SK-N-SH treated with all-trans-retinoic acid at 6 μM for 48 hours (cell line): ENCODE measurements at regions not wholly inside any gene's neighbourhood (a gene's known extent, or its start where the extent isn't known, plus 50 kb on each side); places are given as distances from the start of the nearest gene placed in this dataset.

Source experiments
- CSDC2 ChIP-seq: fragments of 250-450 bp; sonication (Bioruptor Pico); IDR thresholded peaks from 2 replicates; pipeline ENCODE4 v1.5.0; 2020; ENCODE audit warnings: mild to moderate bottlenecking, moderate library complexity
- ESRRG ChIP-seq: fragments of 250-450 bp; sonication (Bioruptor Pico); IDR thresholded peaks from 2 replicates; pipeline ENCODE4 v1.6.1; 2021; ENCODE audit warnings: mild to moderate bottlenecking
- ISL1 ChIP-seq: fragments of 250-450 bp; sonication (Bioruptor Pico); IDR thresholded peaks from 2 replicates; pipeline ENCODE4 v2.1.2; 2022; ENCODE audit warnings: mild to moderate bottlenecking, moderate library complexity
- OSR1 ChIP-seq: fragments of 250-450 bp; sonication (Bioruptor Pico); IDR thresholded peaks from 2 replicates; pipeline ENCODE4 v1.8.0; 2022; ENCODE audit warnings: moderate library complexity, mild to moderate bottlenecking, inconsistent platforms
- RARB ChIP-seq: fragments of 250-450 bp; sonication (Bioruptor Pico); IDR thresholded peaks from 2 replicates; pipeline ENCODE4 v1.8.0; 2021; ENCODE audit warnings: mild to moderate bottlenecking, moderate library complexity
- ZFP3 ChIP-seq: fragments of 250-450 bp; sonication (Bioruptor Pico); IDR thresholded peaks from 2 replicates; pipeline ENCODE4 v1.5.0; 2020; ENCODE audit warnings: mild to moderate bottlenecking, moderate library complexity
- ZFP30 ChIP-seq: fragments of 450-650 bp; formaldehyde crosslinking; IDR thresholded peaks from 2 replicates; pipeline ENCODE4 v1.5.0; 2022; ENCODE audit warnings: mild to moderate bottlenecking, moderate library complexity
- ZNF70 ChIP-seq: fragments of 450-650 bp; formaldehyde crosslinking; IDR thresholded peaks from 2 replicates; pipeline ENCODE4 v1.5.0; 2020; ENCODE audit warnings: mild to moderate bottlenecking, moderate library complexity
- ZNF8 ChIP-seq: fragments of 450-650 bp; formaldehyde crosslinking; IDR thresholded peaks from 2 replicates; pipeline ENCODE4 v1.5.0; 2020; ENCODE audit warnings: mild to moderate bottlenecking, moderate library complexity
- TF ChIP-seq, protein P1 (sequence below): fragments of 250-450 bp; sonication (Bioruptor Pico); IDR thresholded peaks from 2 replicates; pipeline ENCODE4 v1.5.1; 2020; ENCODE audit warnings: low read depth, mild to moderate bottlenecking, moderate library complexity
- TF ChIP-seq, protein P2 (sequence below): fragments of 250-450 bp; sonication (Bioruptor Pico); IDR thresholded peaks from 2 replicates; pipeline ENCODE4 v1.5.0; 2020; ENCODE audit warnings: mild to moderate bottlenecking, moderate library complexity
- TF ChIP-seq, protein P3 (sequence below): fragments of 250-450 bp; sonication (Bioruptor Pico); IDR thresholded peaks from 2 replicates; pipeline ENCODE4 v1.5.1; 2021; ENCODE audit warnings: mild to moderate bottlenecking, moderate library complexity
- TF ChIP-seq, protein P4 (sequence below): fragments of 250-450 bp; sonication (Bioruptor Pico); IDR thresholded peaks from 2 replicates; pipeline ENCODE4 v1.8.0; 2020; ENCODE audit warnings: mild to moderate bottlenecking, moderate library complexity, borderline replicate concordance

DNA sequence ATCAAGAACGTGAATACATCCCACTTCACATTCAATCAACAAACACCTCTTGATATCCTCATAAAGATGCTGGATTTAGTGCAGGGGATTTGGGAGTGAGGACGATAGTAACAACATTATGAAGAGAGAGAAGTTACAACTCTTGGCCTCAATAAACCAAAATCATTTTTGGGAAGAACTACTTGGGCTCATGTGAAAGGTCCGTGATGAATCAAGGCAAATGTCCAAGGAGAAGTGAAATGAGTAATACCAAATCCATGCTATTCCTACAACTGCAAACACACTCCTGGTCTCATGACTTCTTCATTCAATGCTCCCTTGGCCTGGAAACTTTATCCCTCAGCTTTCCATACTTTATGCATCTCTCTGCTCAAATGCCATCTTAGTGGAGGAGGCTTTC is 162.0 kb upstream of the LMNTD1 start:
- TF ChIP-seq ZFP30 (CRISPR knock-in tag), result no peak
- TF ChIP-seq, protein P1, sequence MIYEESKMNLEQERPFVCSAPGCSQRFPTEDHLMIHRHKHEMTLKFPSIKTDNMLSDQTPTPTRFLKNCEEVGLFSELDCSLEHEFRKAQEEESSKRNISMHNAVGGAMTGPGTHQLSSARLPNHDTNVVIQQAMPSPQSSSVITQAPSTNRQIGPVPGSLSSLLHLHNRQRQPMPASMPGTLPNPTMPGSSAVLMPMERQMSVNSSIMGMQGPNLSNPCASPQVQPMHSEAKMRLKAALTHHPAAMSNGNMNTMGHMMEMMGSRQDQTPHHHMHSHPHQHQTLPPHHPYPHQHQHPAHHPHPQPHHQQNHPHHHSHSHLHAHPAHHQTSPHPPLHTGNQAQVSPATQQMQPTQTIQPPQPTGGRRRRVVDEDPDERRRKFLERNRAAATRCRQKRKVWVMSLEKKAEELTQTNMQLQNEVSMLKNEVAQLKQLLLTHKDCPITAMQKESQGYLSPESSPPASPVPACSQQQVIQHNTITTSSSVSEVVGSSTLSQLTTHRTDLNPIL (CRISPR knock-in tag), result no peak
- TF ChIP-seq OSR1, result no peak
- no peak for TF ChIP-seq ZNF70 (CRISPR knock-in tag)
- TF ChIP-seq RARB (CRISPR knock-in tag), result no peak
- no peak for TF ChIP-seq ZNF8 (CRISPR knock-in tag)
- TF ChIP-seq ESRRG (CRISPR knock-in tag), result no peak
- TF ChIP-seq, protein P2, sequence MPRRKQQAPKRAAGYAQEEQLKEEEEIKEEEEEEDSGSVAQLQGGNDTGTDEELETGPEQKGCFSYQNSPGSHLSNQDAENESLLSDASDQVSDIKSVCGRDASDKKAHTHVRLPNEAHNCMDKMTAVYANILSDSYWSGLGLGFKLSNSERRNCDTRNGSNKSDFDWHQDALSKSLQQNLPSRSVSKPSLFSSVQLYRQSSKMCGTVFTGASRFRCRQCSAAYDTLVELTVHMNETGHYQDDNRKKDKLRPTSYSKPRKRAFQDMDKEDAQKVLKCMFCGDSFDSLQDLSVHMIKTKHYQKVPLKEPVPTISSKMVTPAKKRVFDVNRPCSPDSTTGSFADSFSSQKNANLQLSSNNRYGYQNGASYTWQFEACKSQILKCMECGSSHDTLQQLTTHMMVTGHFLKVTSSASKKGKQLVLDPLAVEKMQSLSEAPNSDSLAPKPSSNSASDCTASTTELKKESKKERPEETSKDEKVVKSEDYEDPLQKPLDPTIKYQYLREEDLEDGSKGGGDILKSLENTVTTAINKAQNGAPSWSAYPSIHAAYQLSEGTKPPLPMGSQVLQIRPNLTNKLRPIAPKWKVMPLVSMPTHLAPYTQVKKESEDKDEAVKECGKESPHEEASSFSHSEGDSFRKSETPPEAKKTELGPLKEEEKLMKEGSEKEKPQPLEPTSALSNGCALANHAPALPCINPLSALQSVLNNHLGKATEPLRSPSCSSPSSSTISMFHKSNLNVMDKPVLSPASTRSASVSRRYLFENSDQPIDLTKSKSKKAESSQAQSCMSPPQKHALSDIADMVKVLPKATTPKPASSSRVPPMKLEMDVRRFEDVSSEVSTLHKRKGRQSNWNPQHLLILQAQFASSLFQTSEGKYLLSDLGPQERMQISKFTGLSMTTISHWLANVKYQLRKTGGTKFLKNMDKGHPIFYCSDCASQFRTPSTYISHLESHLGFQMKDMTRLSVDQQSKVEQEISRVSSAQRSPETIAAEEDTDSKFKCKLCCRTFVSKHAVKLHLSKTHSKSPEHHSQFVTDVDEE (CRISPR knock-in tag), result no peak
- no peak for TF ChIP-seq CSDC2
- TF ChIP-seq, protein P3, sequence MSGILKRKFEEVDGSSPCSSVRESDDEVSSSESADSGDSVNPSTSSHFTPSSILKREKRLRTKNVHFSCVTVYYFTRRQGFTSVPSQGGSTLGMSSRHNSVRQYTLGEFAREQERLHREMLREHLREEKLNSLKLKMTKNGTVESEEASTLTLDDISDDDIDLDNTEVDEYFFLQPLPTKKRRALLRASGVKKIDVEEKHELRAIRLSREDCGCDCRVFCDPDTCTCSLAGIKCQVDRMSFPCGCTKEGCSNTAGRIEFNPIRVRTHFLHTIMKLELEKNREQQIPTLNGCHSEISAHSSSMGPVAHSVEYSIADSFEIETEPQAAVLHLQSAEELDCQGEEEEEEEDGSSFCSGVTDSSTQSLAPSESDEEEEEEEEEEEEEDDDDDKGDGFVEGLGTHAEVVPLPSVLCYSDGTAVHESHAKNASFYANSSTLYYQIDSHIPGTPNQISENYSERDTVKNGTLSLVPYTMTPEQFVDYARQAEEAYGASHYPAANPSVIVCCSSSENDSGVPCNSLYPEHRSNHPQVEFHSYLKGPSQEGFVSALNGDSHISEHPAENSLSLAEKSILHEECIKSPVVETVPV (CRISPR knock-in tag), result no peak
- TF ChIP-seq, protein P4, sequence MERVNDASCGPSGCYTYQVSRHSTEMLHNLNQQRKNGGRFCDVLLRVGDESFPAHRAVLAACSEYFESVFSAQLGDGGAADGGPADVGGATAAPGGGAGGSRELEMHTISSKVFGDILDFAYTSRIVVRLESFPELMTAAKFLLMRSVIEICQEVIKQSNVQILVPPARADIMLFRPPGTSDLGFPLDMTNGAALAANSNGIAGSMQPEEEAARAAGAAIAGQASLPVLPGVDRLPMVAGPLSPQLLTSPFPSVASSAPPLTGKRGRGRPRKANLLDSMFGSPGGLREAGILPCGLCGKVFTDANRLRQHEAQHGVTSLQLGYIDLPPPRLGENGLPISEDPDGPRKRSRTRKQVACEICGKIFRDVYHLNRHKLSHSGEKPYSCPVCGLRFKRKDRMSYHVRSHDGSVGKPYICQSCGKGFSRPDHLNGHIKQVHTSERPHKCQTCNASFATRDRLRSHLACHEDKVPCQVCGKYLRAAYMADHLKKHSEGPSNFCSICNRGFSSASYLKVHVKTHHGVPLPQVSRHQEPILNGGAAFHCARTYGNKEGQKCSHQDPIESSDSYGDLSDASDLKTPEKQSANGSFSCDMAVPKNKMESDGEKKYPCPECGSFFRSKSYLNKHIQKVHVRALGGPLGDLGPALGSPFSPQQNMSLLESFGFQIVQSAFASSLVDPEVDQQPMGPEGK, result no peak
- TF ChIP-seq ISL1 (CRISPR knock-in tag), result no peak
- no peak for TF ChIP-seq ZFP3 (CRISPR knock-in tag)
